Breast epithelium (tissue), 4 donors: ENCODE measurements at regions not wholly inside any gene's neighbourhood (a gene's known extent, or its start where the extent isn't known, plus 50 kb on each side); places are given as distances from the start of the nearest gene placed in this dataset.

Source experiments
- DNase-seq, 2 donors: peaks; one replicate each; pipeline ENCODE4 v3.0.0-alpha.2; 2019; ENCODE audit warnings: low spot score in 2 of 2
- H3K27ac ChIP-seq, 2 donors: fragments of 200-600 bp; sonication (generic) in 1 of 2; one replicate each; pipeline ENCODE4 v1.5.1; 2016 to 2019; ENCODE audit warnings: mild to moderate bottlenecking in 1 of 2
- H3K27me3 ChIP-seq, 2 donors: fragments of 200-600 bp; sonication (generic) in 1 of 2; one replicate each; pipeline versions ENCODE4 v1.5.1 to v1.6.0; 2017 to 2019; ENCODE audit warnings: control low read depth in 1 of 2, mild to moderate bottlenecking in 1 of 2
- H3K36me3 ChIP-seq: fragments of 200-600 bp; one replicate; pipeline ENCODE4 v1.5.1; 2019
- H3K4me1 ChIP-seq, 2 donors: fragments of 200-600 bp; sonication (generic); one replicate each; pipeline ENCODE4 v1.5.1; 2016 to 2019; ENCODE audit warnings: control low read depth in 1 of 2
- H3K4me3 ChIP-seq, 3 donors: fragments of 200-600 bp; sonication (generic); 1 replicate in 2 of 3; 2 replicates in 1 of 3; pipeline ENCODE4 v1.5.1; 2016 to 2019; ENCODE audit warnings: mild to moderate bottlenecking in 3 of 3, moderate library complexity in 2 of 3
- H3K9me3 ChIP-seq, 2 donors: fragments of 200-600 bp; sonication (generic) in 1 of 2; one replicate each; pipeline ENCODE4 v1.5.1; 2016 to 2019; ENCODE audit warnings: control low read depth in 1 of 2
- CTCF ChIP-seq, 3 donors: fragments of 450-650 bp; IDR thresholded peaks; one replicate each; pipeline ENCODE4 v1.5.1; 2016 to 2017; ENCODE audit warnings: antibody characterized with exemption in 3 of 3, mild to moderate bottlenecking in 3 of 3, moderate library complexity in 3 of 3
- POLR2A ChIP-seq: fragments of 450-650 bp; IDR thresholded peaks from one replicate; pipeline ENCODE4 v1.6.1; 2016; ENCODE audit warnings: antibody characterized with exemption, mild to moderate bottlenecking, moderate library complexity
- POLR2AphosphoS5 ChIP-seq, 3 donors: sonication (generic); formaldehyde crosslinking; IDR thresholded peaks; one replicate each; pipeline ENCODE4 v1.6.1; 2017; ENCODE audit warnings: antibody characterized with exemption in 3 of 3
- intact Hi-C: fragments of 100-400 bp; cut with DNase I; formaldehyde crosslinking; loops from one replicate; pipeline ENCODE4 v1.15.1; 2023; ENCODE audit warnings: low total_unique reads

GRCh38 chr15:35720019-35720418 lies 174.1 kb upstream of the DPH6 start:
- no peak for DNase-seq
- Histone ChIP-seq H3K27ac (no peak overlapping the region), H3K27me3 (no peaks in the 10 kb centered on the region), H3K36me3 (no peaks in the 10 kb centered on the region), H3K4me3 (no peak overlapping the region), H3K4me1 (no peaks in the 10 kb centered on the region), H3K9me3 (no peaks in the 10 kb centered on the region)
- intact Hi-C loops = no loop called here
- no peak for TF ChIP-seq CTCF (IDR thresholded peaks at IDR 0.05)
- TF ChIP-seq POLR2AphosphoS5 (IDR thresholded peaks at IDR 0.05) = no peak
- TF ChIP-seq POLR2A = no peak

- H3K4me3 ChIP-seq = no peak overlapping the region
- no peaks in the 10 kb centered on the region for H3K36me3 ChIP-seq
- no peaks in the 10 kb centered on the region for H3K27me3 ChIP-seq
- H3K4me1 ChIP-seq = no peaks in the 10 kb centered on the region
- no peaks in the 10 kb centered on the region for H3K9me3 ChIP-seq
- intact Hi-C loops = no loop called here
- TF ChIP-seq POLR2A = no peak
- no peak for TF ChIP-seq POLR2AphosphoS5 (IDR thresholded peaks at IDR 0.05)
- no peak for TF ChIP-seq CTCF (IDR thresholded peaks at IDR 0.05)
- DNase-seq = no peak
- H3K27ac ChIP-seq = no peak overlapping the region
These were observed 175.0 kb upstream of the DPH6 start for GRCh38 chr15:35720984-35721383.

GRCh38 chr15:35721751-35722150 lies 175.8 kb upstream of the DPH6 start:
- H3K4me3 ChIP-seq = no peak overlapping the region
- no peak overlapping the region for H3K27ac ChIP-seq
- H3K9me3 ChIP-seq = no peaks in the 10 kb centered on the region
- H3K4me1 ChIP-seq = no peaks in the 10 kb centered on the region
- TF ChIP-seq POLR2A = no peak
- no peak for TF ChIP-seq POLR2AphosphoS5 (IDR thresholded peaks at IDR 0.05)
- TF ChIP-seq CTCF (IDR thresholded peaks at IDR 0.05) = no peak
- intact Hi-C loops = no loop called here
- no peak for DNase-seq
- H3K36me3 ChIP-seq = no peaks in the 10 kb centered on the region
- H3K27me3 ChIP-seq = no peaks in the 10 kb centered on the region

GRCh38 chr15:35722501-35722900 lies 176.5 kb upstream of the DPH6 start:
- Histone ChIP-seq H3K27me3 (no peaks in the 10 kb centered on the region), H3K36me3 (no peaks in the 10 kb centered on the region), H3K4me3 (no peak overlapping the region), H3K27ac (no peak overlapping the region), H3K9me3 (no peaks in the 10 kb centered on the region), H3K4me1 (no peaks in the 10 kb centered on the region)
- DNase-seq = no peak
- intact Hi-C loops = no loop called here
- TF ChIP-seq CTCF (IDR thresholded peaks at IDR 0.05) = no peak
- TF ChIP-seq POLR2A = no peak
- TF ChIP-seq POLR2AphosphoS5 (IDR thresholded peaks at IDR 0.05) = no peak

GRCh38 chr15:35723120-35723847 lies 177.3 kb upstream of the DPH6 start:
- H3K36me3 ChIP-seq = no peaks in the 10 kb centered on the region
- no peak for TF ChIP-seq POLR2A
- no peak for TF ChIP-seq POLR2AphosphoS5 (IDR thresholded peaks at IDR 0.05)
- no peak for TF ChIP-seq CTCF (IDR thresholded peaks at IDR 0.05)
- intact Hi-C loops = no loop called here
- no peak overlapping the region for H3K27ac ChIP-seq
- DNase-seq = no peak
- no peaks in the 10 kb centered on the region for H3K9me3 ChIP-seq
- H3K27me3 ChIP-seq = no peaks in the 10 kb centered on the region
- H3K4me1 ChIP-seq = no peaks in the 10 kb centered on the region
- no peak overlapping the region for H3K4me3 ChIP-seq
